ENCODE measurements at regions not wholly inside any gene's neighbourhood (a gene's known extent, or its start where the extent isn't known, plus 50 kb on each side); places are given as distances from the start of the nearest gene placed in this dataset.

DNA sequence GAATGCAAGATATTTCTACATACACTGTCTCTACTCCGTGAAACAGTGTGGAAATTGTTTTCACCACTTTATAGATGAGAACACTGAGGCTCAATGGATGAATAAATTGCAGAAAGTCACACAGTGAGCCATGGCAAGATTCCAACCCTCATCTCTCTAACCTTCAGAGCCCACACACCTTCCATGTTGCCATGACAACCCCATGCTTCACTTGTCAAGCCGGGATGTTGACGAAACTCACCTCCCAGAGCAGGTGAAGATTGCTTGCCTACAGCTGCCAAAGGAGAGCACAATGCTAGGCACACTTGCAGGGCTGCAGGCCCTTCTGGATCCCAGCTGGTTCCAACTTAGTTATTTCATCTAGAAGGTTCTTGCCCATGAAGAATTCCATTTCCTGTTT, 71.4 kb upstream of the SEZ6L start:
- Histone ChIP-seq H3F3A (ENCODE audit: insufficient read depth, low read length) (no peaks in the 10 kb centered on the region), H2AFZ (ENCODE audit: low read length) (no peak overlapping the region), H3K4me3 (ENCODE audit: low read length) (no peak overlapping the region), H3K9me2 (replicated peaks; ENCODE audit: insufficient read depth, low read length) (no peaks in the 10 kb centered on the region), H3K9me3 (replicated peaks; ENCODE audit: insufficient read depth, low read length) (no peaks in the 10 kb centered on the region), H3K36me3 (replicated peaks; ENCODE audit: insufficient read depth, low read length) (no peaks in the 10 kb centered on the region), H3K4me2 (ENCODE audit: low read depth, low read length) (no peak overlapping the region), H3K79me2 (ENCODE audit: low read length) (no peaks in the 10 kb centered on the region), H3K27ac (ENCODE audit: low read length) (no peak overlapping the region), H3K9ac (ENCODE audit: low read length) (no peak overlapping the region), H3K4me1 (ENCODE audit: low read length) (no peaks in the 10 kb centered on the region), H3K27me3 (replicated peaks; ENCODE audit: insufficient read depth, low read length) (peaks cover 47% of the 10 kb centered on the region; the same call in 1 of the 2 replicates), H4K20me1 (ENCODE audit: insufficient read depth, low read length) (no peaks in the 10 kb centered on the region)
- DNase-seq, result no peak
- TF ChIP-seq EZH2phosphoT487 (IDR thresholded peaks at IDR 0.05; ENCODE audit: low read length), result no peak
- TF ChIP-seq EZH2 (optimal IDR thresholded peaks at IDR 0.05; ENCODE audit: low read depth, low read length), result no peak
- TF ChIP-seq, protein P1, sequence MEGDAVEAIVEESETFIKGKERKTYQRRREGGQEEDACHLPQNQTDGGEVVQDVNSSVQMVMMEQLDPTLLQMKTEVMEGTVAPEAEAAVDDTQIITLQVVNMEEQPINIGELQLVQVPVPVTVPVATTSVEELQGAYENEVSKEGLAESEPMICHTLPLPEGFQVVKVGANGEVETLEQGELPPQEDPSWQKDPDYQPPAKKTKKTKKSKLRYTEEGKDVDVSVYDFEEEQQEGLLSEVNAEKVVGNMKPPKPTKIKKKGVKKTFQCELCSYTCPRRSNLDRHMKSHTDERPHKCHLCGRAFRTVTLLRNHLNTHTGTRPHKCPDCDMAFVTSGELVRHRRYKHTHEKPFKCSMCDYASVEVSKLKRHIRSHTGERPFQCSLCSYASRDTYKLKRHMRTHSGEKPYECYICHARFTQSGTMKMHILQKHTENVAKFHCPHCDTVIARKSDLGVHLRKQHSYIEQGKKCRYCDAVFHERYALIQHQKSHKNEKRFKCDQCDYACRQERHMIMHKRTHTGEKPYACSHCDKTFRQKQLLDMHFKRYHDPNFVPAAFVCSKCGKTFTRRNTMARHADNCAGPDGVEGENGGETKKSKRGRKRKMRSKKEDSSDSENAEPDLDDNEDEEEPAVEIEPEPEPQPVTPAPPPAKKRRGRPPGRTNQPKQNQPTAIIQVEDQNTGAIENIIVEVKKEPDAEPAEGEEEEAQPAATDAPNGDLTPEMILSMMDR (IDR thresholded peaks at IDR 0.05; ENCODE audit: low read length), result no peak

DNA sequence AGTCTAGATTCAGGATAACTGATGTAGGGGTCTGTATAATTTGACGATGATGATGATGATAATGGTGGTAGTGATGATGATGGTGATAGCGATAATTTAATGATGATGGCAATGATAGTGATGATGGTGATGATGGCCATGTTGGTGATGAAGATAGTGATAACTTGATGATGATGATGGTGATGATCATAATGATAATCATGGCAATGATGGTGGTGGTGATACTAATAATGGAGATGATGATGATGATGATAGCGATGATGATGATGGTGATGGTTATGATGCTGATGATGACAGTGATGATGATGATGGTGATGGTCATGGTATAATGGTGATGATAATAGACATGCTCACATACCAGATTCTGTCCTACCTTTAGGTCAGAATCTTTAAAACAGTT, 66.2 kb upstream of the SEZ6L start:
- Histone ChIP-seq H2AFZ (ENCODE audit: low read length) (no peak overlapping the region), H3K9me2 (replicated peaks; ENCODE audit: insufficient read depth, low read length) (no peaks in the 10 kb centered on the region), H3K4me3 (ENCODE audit: low read length) (no peak overlapping the region), H3F3A (ENCODE audit: insufficient read depth, low read length) (no peaks in the 10 kb centered on the region), H4K20me1 (ENCODE audit: insufficient read depth, low read length) (no peaks in the 10 kb centered on the region), H3K36me3 (replicated peaks; ENCODE audit: insufficient read depth, low read length) (no peaks in the 10 kb centered on the region), H3K4me2 (ENCODE audit: low read depth, low read length) (no peak overlapping the region), H3K9me3 (replicated peaks; ENCODE audit: insufficient read depth, low read length) (no peaks in the 10 kb centered on the region), H3K27me3 (replicated peaks; ENCODE audit: insufficient read depth, low read length) (peaks cover 27% of the 10 kb centered on the region; the same call in 1 of the 2 replicates), H3K27ac (ENCODE audit: low read length) (no peak overlapping the region), H3K9ac (ENCODE audit: low read length) (no peak overlapping the region), H3K79me2 (ENCODE audit: low read length) (no peaks in the 10 kb centered on the region), H3K4me1 (ENCODE audit: low read length) (no peaks in the 10 kb centered on the region)
- no peak for TF ChIP-seq EZH2phosphoT487 (IDR thresholded peaks at IDR 0.05; ENCODE audit: low read length)
- no peak for DNase-seq

DNA sequence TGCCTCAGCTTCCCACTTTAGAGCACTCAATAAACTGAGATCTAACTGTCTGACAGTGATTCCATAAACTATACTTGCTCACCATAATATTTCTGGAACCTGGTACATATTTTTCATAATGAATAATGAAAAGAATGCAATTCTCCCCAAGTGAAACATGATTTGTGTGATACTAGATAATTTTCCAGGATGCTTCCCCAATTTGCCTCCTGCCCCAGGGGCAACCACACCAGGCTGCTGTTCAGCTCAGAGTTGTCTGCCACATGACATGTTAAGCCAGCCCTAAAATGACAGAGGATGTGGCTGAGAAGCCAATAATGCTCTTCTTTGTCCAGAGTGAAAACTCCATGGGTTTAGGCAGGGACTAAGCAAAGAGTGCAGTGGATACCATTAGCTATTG, 62.9 kb upstream of the SEZ6L start:
- TF ChIP-seq EZH2phosphoT487 (IDR thresholded peaks at IDR 0.05; ENCODE audit: low read length) (no peak), EZH2 (optimal IDR thresholded peaks at IDR 0.05; ENCODE audit: low read depth, low read length) (no peak)
- TF ChIP-seq, protein P1 (IDR thresholded peaks at IDR 0.05; ENCODE audit: low read length), result no peak
- Histone ChIP-seq H3F3A (ENCODE audit: insufficient read depth, low read length) (no peaks in the 10 kb centered on the region), H3K27ac (ENCODE audit: low read length) (no peak overlapping the region), H3K27me3 (replicated peaks; ENCODE audit: insufficient read depth, low read length) (peaks cover 27% of the 10 kb centered on the region), H3K4me2 (ENCODE audit: low read depth, low read length) (no peak overlapping the region), H3K36me3 (replicated peaks; ENCODE audit: insufficient read depth, low read length) (no peaks in the 10 kb centered on the region), H3K9me3 (replicated peaks; ENCODE audit: insufficient read depth, low read length) (no peaks in the 10 kb centered on the region), H3K79me2 (ENCODE audit: low read length) (no peaks in the 10 kb centered on the region), H2AFZ (ENCODE audit: low read length) (no peak overlapping the region), H3K9ac (ENCODE audit: low read length) (no peak overlapping the region), H4K20me1 (ENCODE audit: insufficient read depth, low read length) (no peaks in the 10 kb centered on the region), H3K9me2 (replicated peaks; ENCODE audit: insufficient read depth, low read length) (no peaks in the 10 kb centered on the region), H3K4me3 (ENCODE audit: low read length) (no peak overlapping the region), H3K4me1 (ENCODE audit: low read length) (no peaks in the 10 kb centered on the region)
- no peak for DNase-seq

DNA sequence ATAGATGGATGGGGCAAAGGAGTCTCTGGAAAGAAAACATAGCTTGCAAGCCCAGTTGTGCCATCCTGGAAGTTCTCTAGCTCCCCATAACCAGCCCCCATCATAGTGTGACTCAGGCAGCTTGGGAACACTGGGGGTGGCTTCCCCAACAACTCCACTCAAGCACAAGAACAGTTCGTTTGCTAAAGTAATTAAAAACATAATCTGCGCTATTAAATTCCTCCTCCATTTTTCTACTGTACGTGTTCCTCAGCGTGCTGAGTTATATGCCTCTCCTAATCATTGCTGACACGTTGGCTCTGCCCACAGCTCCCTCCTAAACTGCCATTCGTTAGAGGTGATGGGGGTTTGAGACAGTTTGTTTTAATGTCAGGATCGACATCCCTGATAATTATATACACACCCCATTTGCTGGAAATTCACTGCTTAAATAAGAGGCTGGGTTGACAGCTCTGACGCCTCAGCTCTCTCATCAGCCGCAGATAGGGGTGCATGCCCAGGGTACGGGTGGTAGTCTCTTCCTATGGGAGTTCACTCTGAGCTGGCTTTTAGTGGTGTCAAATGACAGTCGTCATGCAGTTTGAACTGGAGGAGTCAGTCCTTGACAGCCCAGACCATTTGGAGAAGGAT, 59.5 kb upstream of the SEZ6L start:
- Histone ChIP-seq H3K79me2 (ENCODE audit: low read length) (no peaks in the 10 kb centered on the region), H3K4me2 (ENCODE audit: low read depth, low read length) (no peak overlapping the region), H3K27me3 (replicated peaks; ENCODE audit: insufficient read depth, low read length) (peaks cover 25% of the 10 kb centered on the region), H2AFZ (ENCODE audit: low read length) (no peak overlapping the region), H3K9me3 (replicated peaks; ENCODE audit: insufficient read depth, low read length) (no peaks in the 10 kb centered on the region), H3K36me3 (replicated peaks; ENCODE audit: insufficient read depth, low read length) (no peaks in the 10 kb centered on the region), H4K20me1 (ENCODE audit: insufficient read depth, low read length) (no peaks in the 10 kb centered on the region), H3K4me3 (ENCODE audit: low read length) (no peak overlapping the region), H3K9ac (ENCODE audit: low read length) (no peak overlapping the region), H3K27ac (ENCODE audit: low read length) (no peak overlapping the region), H3F3A (ENCODE audit: insufficient read depth, low read length) (no peaks in the 10 kb centered on the region), H3K9me2 (replicated peaks; ENCODE audit: insufficient read depth, low read length) (no peaks in the 10 kb centered on the region), H3K4me1 (ENCODE audit: low read length) (no peaks in the 10 kb centered on the region)
- DNase-seq, result no peak
- TF ChIP-seq, protein P1 (IDR thresholded peaks at IDR 0.05; ENCODE audit: low read length), result no peak
- TF ChIP-seq EZH2phosphoT487 (IDR thresholded peaks at IDR 0.05; ENCODE audit: low read length) (no peak), EZH2 (optimal IDR thresholded peaks at IDR 0.05; ENCODE audit: low read depth, low read length) (no peak)
